GM13977 (cell line): ENCODE measurements at regions not wholly inside any gene's neighbourhood (a gene's known extent, or its start where the extent isn't known, plus 50 kb on each side); places are given as distances from the start of the nearest gene placed in this dataset.
"Not testable (repeated sequence)": the region's sequence is repeated elsewhere in the genome, so short reads cannot be mapped to it uniquely, and the experiment has no call there.

Source experiments
- DNase-seq: peaks from one replicate; pipeline ENCODE4 v3.0.0; 2012; ENCODE audit warnings: low spot score
- CTCF ChIP-seq: IDR thresholded peaks from 2 replicates; pipeline ENCODE4 v1.5.1; 2012; ENCODE audit warnings: mild to moderate bottlenecking, control low read depth; ENCODE audit not compliant: insufficient read depth; ENCODE audit errors: extremely low read depth, missing control alignments
- in situ Hi-C: fragments of 300-500 bp; cut with MboI; formaldehyde crosslinking; loops from one replicate; pipeline ENCODE4 v1.12.0; 2022; ENCODE audit warnings: low sequenced_read_pairs, low pct_unique_long_range_greater_than_20kb, mixed read lengths, inconsistent platforms; ENCODE audit not compliant: unreplicated experiment

- no peak for DNase-seq
- TF ChIP-seq CTCF = no peak
- in situ Hi-C loops = no loop called here
These were observed 149.7 kb downstream of the TFAP2C start for GRCh38 chr20:56778765-56779195.

- TF ChIP-seq CTCF = no peak
- in situ Hi-C loops = no loop called here
- no peak for DNase-seq
These were observed 150.5 kb downstream of the TFAP2C start for GRCh38 chr20:56779452-56780143.

GRCh38 chr20:56780266-56780665 lies 151.2 kb downstream of the TFAP2C start:
- no peak for TF ChIP-seq CTCF
- in situ Hi-C loops = no loop called here
- no peak for DNase-seq

- in situ Hi-C loops = no loop called here
- no peak for DNase-seq
- no peak for TF ChIP-seq CTCF
These were observed 152.1 kb downstream of the TFAP2C start for GRCh38 chr20:56781108-56781739.

GRCh38 chr20:56781987-56782560 lies 153.0 kb downstream of the TFAP2C start:
- in situ Hi-C loops = not testable (repeated sequence)

GRCh38 chr20:56782814-56783213 lies 153.7 kb downstream of the TFAP2C start:
- DNase-seq, in situ Hi-C loops: not testable (repeated sequence)

More at GRCh38 chr20:56781987-56782560, 153.0 kb downstream of the TFAP2C start:
- not testable (repeated sequence) for DNase-seq

- DNase-seq = no peak
- no peak for TF ChIP-seq CTCF
- in situ Hi-C loops = no loop called here
These were observed 154.7 kb downstream of the TFAP2C start for GRCh38 chr20:56783826-56784225.
